Brain microvascular endothelial cell (primary cell): ENCODE measurements at regions not wholly inside any gene's neighbourhood (a gene's known extent, or its start where the extent isn't known, plus 50 kb on each side); places are given as distances from the start of the nearest gene placed in this dataset.
"Not testable (repeated sequence)": the region's sequence is repeated elsewhere in the genome, so short reads cannot be mapped to it uniquely, and the experiment has no call there.

Experiments
- DNase-seq: peaks from one replicate; pipeline ENCODE4 v3.0.0-alpha.2; 2020
- H3K27ac ChIP-seq: fragments of 250-450 bp; sonication (Bioruptor Pico); 2 replicates; pipeline ENCODE4 v1.5.1; 2020; ENCODE audit warnings: mild to moderate bottlenecking, moderate library complexity
- H3K27me3 ChIP-seq: fragments of 250-450 bp; sonication (Bioruptor Pico); replicated peaks from 2 replicates; pipeline ENCODE4 v1.5.1; 2020; ENCODE audit warnings: mild to moderate bottlenecking
- H3K36me3 ChIP-seq: fragments of 250-450 bp; sonication (Bioruptor Pico); replicated peaks from 2 replicates; pipeline ENCODE4 v1.5.1; 2020; ENCODE audit warnings: mild to moderate bottlenecking
- H3K4me3 ChIP-seq: 2 replicates; pipeline ENCODE4 v1.5.1; 2011; ENCODE audit warnings: low read depth, mild to moderate bottlenecking, control low read depth, low read length, moderate library complexity
- CTCF ChIP-seq: IDR thresholded peaks from 2 replicates; pipeline ENCODE4 v1.5.1; 2011; ENCODE audit warnings: low read depth, mild to moderate bottlenecking, moderate library complexity, low read length, control low read depth, inconsistent platforms; ENCODE audit errors: missing control alignments
- in situ Hi-C: cut with HindIII; loops from 2 replicates; pipeline ENCODE4 v1.10.0; 2017; ENCODE audit warnings: low sequenced_read_pairs, low pct_ligation_motif_present

- in situ Hi-C loops = no loop called here
- Histone ChIP-seq H3K27ac (no peak overlapping the region), H3K27me3 (no peaks in the 10 kb centered on the region), H3K4me3 (no peak overlapping the region), H3K36me3 (no peaks in the 10 kb centered on the region)
- no peak for DNase-seq
- TF ChIP-seq CTCF = no peak
Measured at GRCh38 chr2:82985572-82986197, 1473.4 kb downstream of the SUCLG1 start.

GRCh38 chr2:82968358-82968757 is 1490.7 kb downstream of the SUCLG1 start:
- no peak for DNase-seq
- in situ Hi-C loops = no loop called here
- Histone ChIP-seq H3K4me3 (no peak overlapping the region), H3K36me3 (no peaks in the 10 kb centered on the region), H3K27me3 (no peaks in the 10 kb centered on the region), H3K27ac (no peak overlapping the region)
- no peak for TF ChIP-seq CTCF

- Histone ChIP-seq H3K27ac (no peak overlapping the region), H3K27me3 (no peaks in the 10 kb centered on the region), H3K36me3 (no peaks in the 10 kb centered on the region), H3K4me3 (no peak overlapping the region)
- in situ Hi-C loops = no loop called here
- TF ChIP-seq CTCF = no peak
- no peak for DNase-seq
Measured at GRCh38 chr2:82964341-82964740, 1494.7 kb downstream of the SUCLG1 start.

GRCh38 chr2:82959727-82960126 is 1499.4 kb downstream of the SUCLG1 start:
- in situ Hi-C loops = no loop called here
- Histone ChIP-seq H3K27me3 (no peaks in the 10 kb centered on the region), H3K27ac (no peak overlapping the region), H3K4me3 (no peak overlapping the region), H3K36me3 (no peaks in the 10 kb centered on the region)
- no peak for TF ChIP-seq CTCF
- DNase-seq = peak; percentile 38

GRCh38 chr2:82954868-82955267 is 1504.2 kb downstream of the SUCLG1 start:
- no peak for DNase-seq
- Histone ChIP-seq H3K27me3 (no peaks in the 10 kb centered on the region), H3K27ac (no peak overlapping the region), H3K36me3 (no peaks in the 10 kb centered on the region), H3K4me3 (no peak overlapping the region)
- no peak for TF ChIP-seq CTCF
- in situ Hi-C loops = no loop called here

- H3K27ac ChIP-seq = no peak overlapping the region
Measured at GRCh38 chr2:82939211-82939610, 1519.9 kb downstream of the SUCLG1 start.

GRCh38 chr2:82938321-82938845 is 1520.7 kb downstream of the SUCLG1 start:
- H3K36me3 ChIP-seq, in situ Hi-C loops, H3K4me3 ChIP-seq, H3K27ac ChIP-seq, DNase-seq, H3K27me3 ChIP-seq: not testable (repeated sequence)

More at GRCh38 chr2:82939211-82939610, 1519.9 kb downstream of the SUCLG1 start:
- TF ChIP-seq CTCF = no peak
- Histone ChIP-seq H3K4me3 (no peak overlapping the region), H3K27me3 (no peaks in the 10 kb centered on the region), H3K36me3 (no peaks in the 10 kb centered on the region)
- in situ Hi-C loops = no loop called here
- no peak for DNase-seq
